ENCODE measurements at regions not wholly inside any gene's neighbourhood (a gene's known extent, or its start where the extent isn't known, plus 50 kb on each side); places are given as distances from the start of the nearest gene placed in this dataset.

- DNase-seq (ENCODE audit: low read depth in 3 of 3) = no peak
Measured at GRCh38 chr16:86747761-86748160, 169.4 kb downstream of the FOXL1 start.

- DNase-seq (ENCODE audit: low read depth in 3 of 3) = no peak
Measured at GRCh38 chr16:86748652-86749051, 170.3 kb downstream of the FOXL1 start.

GRCh38 chr16:86751076-86752030 lies 173.0 kb downstream of the FOXL1 start:
- no peak for DNase-seq (ENCODE audit: low read depth in 3 of 3)

GRCh38 chr16:86752582-86753175 lies 174.3 kb downstream of the FOXL1 start:
- no peak for DNase-seq (ENCODE audit: low read depth in 3 of 3)

- DNase-seq (ENCODE audit: low read depth in 3 of 3) = no peak
Measured at GRCh38 chr16:86753399-86753798, 175.1 kb downstream of the FOXL1 start.

- DNase-seq (ENCODE audit: low read depth in 3 of 3) = no peak
Measured at GRCh38 chr16:86755571-86756006, 177.2 kb downstream of the FOXL1 start.

GRCh38 chr16:86756882-86757703 lies 178.7 kb downstream of the FOXL1 start:
- no peak for DNase-seq (ENCODE audit: low read depth in 3 of 3)

- no peak for DNase-seq (ENCODE audit: low read depth in 3 of 3)
Measured at GRCh38 chr16:86757704-86758040, 179.3 kb downstream of the FOXL1 start.

GRCh38 chr16:86758932-86759331 lies 180.6 kb downstream of the FOXL1 start:
- DNase-seq (ENCODE audit: low read depth in 3 of 3) = no peak

- peak in 2 of 3 experiments; percentile 20 to 29 for DNase-seq (ENCODE audit: low read depth in 3 of 3)
Measured at GRCh38 chr16:86761111-86762031, 183.0 kb downstream of the FOXL1 start.

GRCh38 chr16:86762095-86762494 lies 183.7 kb downstream of the FOXL1 start:
- DNase-seq (ENCODE audit: low read depth in 3 of 3) = no peak

GRCh38 chr16:86763819-86764218 lies 185.5 kb downstream of the FOXL1 start:
- no peak for DNase-seq (ENCODE audit: low read depth in 3 of 3)

GRCh38 chr16:86764551-86764950 lies 186.2 kb downstream of the FOXL1 start:
- DNase-seq (ENCODE audit: low read depth in 3 of 3) = no peak

- no peak for DNase-seq (ENCODE audit: low read depth in 3 of 3)
Measured at GRCh38 chr16:86765389-86766026, 187.2 kb downstream of the FOXL1 start.

GRCh38 chr16:86766700-86767099 lies 188.4 kb downstream of the FOXL1 start:
- no peak for DNase-seq (ENCODE audit: low read depth in 3 of 3)

- DNase-seq (ENCODE audit: low read depth in 3 of 3) = no peak
Measured at GRCh38 chr16:86768228-86768791, 190.0 kb downstream of the FOXL1 start.

GRCh38 chr16:86768999-86769398 lies 190.7 kb downstream of the FOXL1 start:
- no peak for DNase-seq (ENCODE audit: low read depth in 3 of 3)

GRCh38 chr16:86771506-86772460 lies 193.4 kb downstream of the FOXL1 start:
- no peak for DNase-seq (ENCODE audit: low read depth in 3 of 3)

- DNase-seq (ENCODE audit: low read depth in 3 of 3) = no peak
Measured at GRCh38 chr16:86772671-86773353, 194.5 kb downstream of the FOXL1 start.

Data from stimulated activated CD4-positive, alpha-beta T cell treated with anti-CD3 and anti-CD28 coated beads, TNF-alpha, amount 100 ng/mL, for 4 hours (primary cell).